ENCODE measurements at regions not wholly inside any gene's neighbourhood (a gene's known extent, or its start where the extent isn't known, plus 50 kb on each side); places are given as distances from the start of the nearest gene placed in this dataset.

GRCh38 chr15:35618260-35619188 lies 72.6 kb upstream of the DPH6 start:
- TF ChIP-seq CTCF (conservative IDR thresholded peaks at IDR 0.05; ENCODE audit: low read depth, low read length) = no peak
- TF ChIP-seq NFE2L2 (IDR thresholded peaks at IDR 0.05; ENCODE audit: low read depth, low read length) = no peak
- TF ChIP-seq RCOR1 (IDR thresholded peaks at IDR 0.05; ENCODE audit: insufficient replicate concordance, low read length) = no peak
- TF ChIP-seq USF2 (IDR thresholded peaks at IDR 0.05; ENCODE audit: low read depth, low read length) = no peak
- TF ChIP-seq RAD21 (IDR thresholded peaks at IDR 0.05; ENCODE audit: low read length) = no peak
- TF ChIP-seq CHD1 (IDR thresholded peaks at IDR 0.05; ENCODE audit: low read depth, low read length) = no peak
- TF ChIP-seq BHLHE40 (IDR thresholded peaks at IDR 0.05; ENCODE audit: low read depth, low read length) = no peak

Measured in IMR-90 (cell line).